Aorta (tissue), 5 donors: ENCODE measurements at regions not wholly inside any gene's neighbourhood (a gene's known extent, or its start where the extent isn't known, plus 50 kb on each side); places are given as distances from the start of the nearest gene placed in this dataset.

Experiments
- ATAC-seq: fragments of 200-7000 bp; cut with Tn5 transposase; one replicate; pipeline ENCODE4 v1.9.1; 2022; ENCODE audit warnings: moderate library complexity; ENCODE audit not compliant: low FRiP score
- DNase-seq, 2 donors: peaks; one replicate each; pipeline ENCODE4 v3.0.0-alpha.2; 2020
- H3K27ac ChIP-seq, 2 donors: one replicate each; pipeline ENCODE4 v1.5.1; 2013; ENCODE audit warnings: low read length in 2 of 2, mild to moderate bottlenecking in 2 of 2, moderate library complexity in 2 of 2, control low read depth in 1 of 2, inconsistent platforms in 1 of 2, low read depth in 1 of 2
- H3K27me3 ChIP-seq, 2 donors: one replicate each; pipeline ENCODE4 v1.6.1; 2013; ENCODE audit warnings: control low read depth in 1 of 2, low read length in 1 of 2, mild to moderate bottlenecking in 1 of 2, moderate library complexity in 1 of 2; ENCODE audit not compliant: insufficient read depth in 2 of 2, control insufficient read depth in 1 of 2
- H3K36me3 ChIP-seq, 2 donors: one replicate each; pipeline ENCODE4 v1.6.1; 2013; ENCODE audit warnings: control low read depth in 1 of 2, low read length in 1 of 2, mild to moderate bottlenecking in 1 of 2; ENCODE audit not compliant: insufficient read depth in 2 of 2, control insufficient read depth in 1 of 2
- H3K4me1 ChIP-seq, 2 donors: one replicate each; pipeline ENCODE4 v1.6.1; 2013; ENCODE audit warnings: low read length in 2 of 2, control low read depth in 1 of 2, mild to moderate bottlenecking in 1 of 2, moderate library complexity in 1 of 2; ENCODE audit not compliant: insufficient read depth in 2 of 2, control insufficient read depth in 1 of 2
- H3K4me3 ChIP-seq, 2 donors: one replicate each; pipeline ENCODE4 v1.5.1; 2013; ENCODE audit warnings: low read length in 2 of 2, control low read depth in 1 of 2, mild to moderate bottlenecking in 1 of 2
- H3K9me3 ChIP-seq: one replicate; pipeline ENCODE4 v1.6.1; 2013; ENCODE audit warnings: mild to moderate bottlenecking, low read length; ENCODE audit not compliant: control insufficient read depth
- WGBS, 2 donors: extraction: QIAGEN DNeasy Blood & Tissue Kit; methylation state at CpG; one replicate each; pipeline ENCODE4 v1.1.7; 2013; 5-methylcytosine and 5-hydroxymethylcytosine counted together
- intact Hi-C, 2 donors: fragments of 100-400 bp; cut with DNase I; formaldehyde crosslinking; loops; one replicate each; pipeline versions ENCODE4 v1.14.2 to v1.15.0; 2022
- donor health status: healthy with polysubstance abuse.
- donor health status: Bipolar disorder and iron deficiency.
- donor health status: DM: no; HTN: no; CAD: no.
- donor health status: DM: no; HTN: no; CAD: no.
- donor health status: DM: yes; HTN: yes; CAD: no.

DNA sequence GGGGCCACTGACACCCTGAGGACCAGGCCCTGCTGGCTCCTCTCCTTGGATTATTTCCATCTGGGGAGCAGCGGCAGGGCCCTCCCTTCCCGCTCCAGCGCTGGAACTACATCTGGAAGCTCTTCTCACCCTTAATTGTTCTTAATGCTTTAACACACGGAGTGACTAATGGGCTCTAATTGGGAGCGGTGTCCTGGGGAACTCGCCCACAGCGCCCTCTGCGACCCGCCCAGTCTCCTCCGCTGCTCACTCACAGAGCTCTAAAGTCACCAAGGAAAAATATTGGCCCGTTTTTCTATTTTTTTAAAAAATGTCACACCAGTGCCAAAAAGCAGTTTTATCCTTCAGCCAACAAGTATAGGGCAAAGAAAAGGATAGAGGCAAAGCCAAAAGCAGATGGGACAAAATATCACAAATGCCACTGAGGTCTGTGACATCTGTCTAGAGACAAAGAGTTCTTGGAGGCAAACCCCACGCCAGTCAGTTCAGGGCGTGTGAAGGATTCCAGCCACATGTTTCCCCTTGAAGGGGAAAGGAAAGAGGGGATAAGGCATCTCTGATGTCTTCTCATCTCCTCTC lies 134.7 kb downstream of the RBFOX3 start:
- H3K27ac ChIP-seq, result no peak overlapping the region
- ATAC-seq (no peak), DNase-seq (no peak)
- H3K27me3 ChIP-seq, result no peaks in the 10 kb centered on the region
- intact Hi-C loops, result no loop called here
- H3K4me1 ChIP-seq, result no peaks in the 10 kb centered on the region
- H3K36me3 ChIP-seq, result no peaks in the 10 kb centered on the region
- H3K9me3 ChIP-seq, result no peaks in the 10 kb centered on the region
- 8 to 12% methylated on average over 13 of the region's 13 CpGs for WGBS, 2 donors
- H3K4me3 ChIP-seq, result no peak overlapping the region

DNA sequence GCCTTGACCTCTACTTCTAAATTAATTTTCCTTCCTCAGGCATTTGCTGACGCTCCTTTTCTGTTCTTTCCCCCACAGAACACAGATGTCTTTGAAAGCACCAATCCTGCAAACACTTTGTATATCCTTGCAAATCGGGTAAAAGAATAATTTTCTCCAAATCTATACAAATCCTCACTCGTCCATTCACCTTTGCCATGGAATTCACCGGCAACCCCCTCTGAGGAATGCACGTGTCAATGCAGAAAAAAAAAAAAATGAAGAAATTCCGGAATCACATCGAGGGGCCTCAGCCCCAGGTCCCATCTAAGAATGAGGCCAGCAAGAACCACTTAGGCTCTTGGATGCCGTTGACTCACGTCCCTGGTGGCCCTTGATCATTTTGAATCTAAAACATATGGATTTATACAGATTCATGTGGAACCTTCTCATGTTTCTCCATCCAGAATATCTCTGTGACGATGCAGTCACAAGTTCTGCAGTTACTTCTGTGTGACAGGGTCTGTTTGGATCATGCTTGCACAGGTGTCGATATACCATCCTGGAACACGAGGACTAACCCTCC lies 136.9 kb downstream of the RBFOX3 start:
- Histone ChIP-seq H3K4me3 (no peak overlapping the region), H3K27ac (no peak overlapping the region), H3K36me3 (no peaks in the 10 kb centered on the region), H3K27me3 (no peaks in the 10 kb centered on the region), H3K4me1 (no peaks in the 10 kb centered on the region), H3K9me3 (no peaks in the 10 kb centered on the region)
- 48 to 58% methylated on average over 12 of the region's 12 CpGs for WGBS, 2 donors
- ATAC-seq, result no peak
- no peak for DNase-seq
- intact Hi-C loops, result no loop called here

DNA sequence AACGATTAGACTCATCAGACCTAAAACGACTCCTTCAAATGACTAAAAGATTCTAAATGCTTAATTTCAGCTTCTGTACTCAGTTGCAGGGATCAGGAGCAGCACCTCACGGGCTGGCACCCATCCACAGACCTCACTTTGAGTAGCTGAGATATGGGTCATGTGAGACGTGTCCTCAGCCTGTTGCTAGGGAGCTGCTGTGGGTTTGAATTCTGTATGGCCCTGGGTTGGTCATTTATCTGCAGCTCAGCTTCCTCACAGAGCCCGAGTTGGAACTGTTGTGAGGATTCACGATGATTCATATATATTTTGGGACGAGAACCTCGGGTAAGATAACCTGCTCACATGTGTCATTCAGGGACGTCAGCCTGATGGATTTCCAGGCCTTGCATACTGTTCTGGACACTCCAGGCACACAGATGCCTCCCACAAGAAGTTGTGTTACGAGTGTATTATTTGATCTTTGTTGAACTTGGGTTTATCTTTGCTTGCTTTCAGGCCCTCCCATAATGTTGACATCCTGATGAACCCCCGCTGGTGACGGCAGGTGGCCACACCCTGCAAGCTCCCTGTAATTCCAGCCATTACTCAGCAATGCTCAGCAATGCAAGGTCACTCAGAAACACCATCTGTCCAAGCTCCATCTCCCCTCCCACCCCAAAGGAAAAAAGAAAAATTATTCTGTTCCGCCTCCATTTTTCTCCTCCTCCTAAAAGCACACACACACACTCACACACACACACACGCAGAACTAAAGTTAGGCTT lies 137.6 kb downstream of the RBFOX3 start:
- 54 to 55% methylated on average over 14 of the region's 14 CpGs for WGBS, 2 donors
- Histone ChIP-seq H3K27ac (no peak overlapping the region), H3K9me3 (no peaks in the 10 kb centered on the region), H3K4me1 (no peaks in the 10 kb centered on the region), H3K4me3 (no peak overlapping the region), H3K27me3 (no peaks in the 10 kb centered on the region), H3K36me3 (no peaks in the 10 kb centered on the region)
- ATAC-seq (no peak), DNase-seq (no peak)
- intact Hi-C loops, result no loop called here

DNA sequence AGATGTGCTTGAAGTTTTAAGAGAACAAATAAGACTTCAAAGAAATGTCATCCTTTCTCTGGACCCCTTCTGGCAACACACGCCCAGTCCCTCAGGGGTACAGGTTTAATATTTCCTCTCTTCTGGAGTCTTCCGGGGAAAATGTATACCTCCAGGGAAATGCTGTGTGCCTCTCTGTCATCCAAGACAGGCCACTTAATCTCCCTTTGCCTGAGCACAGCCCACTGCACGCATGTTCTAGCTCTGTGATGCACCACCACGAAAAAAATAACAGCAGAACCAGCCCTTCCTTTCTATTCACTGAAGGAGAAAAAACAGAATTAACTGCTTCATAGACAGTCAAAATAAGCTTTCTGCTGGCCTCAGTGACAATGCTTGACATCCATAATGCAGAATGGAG lies 140.1 kb downstream of the RBFOX3 start:
- no peak overlapping the region for H3K4me3 ChIP-seq
- no peaks in the 10 kb centered on the region for H3K36me3 ChIP-seq
- DNase-seq (no peak), ATAC-seq (no peak)
- WGBS, 2 donors, result 24 to 32% methylated on average over 4 of the region's 4 CpGs
- no peaks in the 10 kb centered on the region for H3K9me3 ChIP-seq
- intact Hi-C loops, result no loop called here
- H3K27ac ChIP-seq, result no peak overlapping the region
- no peaks in the 10 kb centered on the region for H3K4me1 ChIP-seq
- no peaks in the 10 kb centered on the region for H3K27me3 ChIP-seq

DNA sequence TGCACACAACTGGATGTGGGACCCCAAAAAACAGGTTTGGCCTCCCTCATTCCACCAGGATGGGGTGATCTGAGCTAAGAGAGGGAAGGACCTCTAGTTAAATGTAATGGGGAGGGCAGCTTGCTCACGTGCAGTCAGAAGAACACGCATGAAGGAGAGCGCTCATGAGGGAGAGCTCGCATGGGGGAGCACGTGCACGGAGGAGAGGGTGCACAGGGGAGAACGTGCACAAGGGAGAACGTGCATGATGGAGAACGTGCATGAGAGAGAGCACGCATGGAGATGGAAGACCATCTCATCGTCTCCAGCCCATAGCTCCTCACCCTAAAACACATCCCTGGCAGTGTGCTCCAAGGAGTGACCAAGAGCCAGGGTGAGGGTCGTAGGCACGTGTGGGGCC lies 141.2 kb downstream of the RBFOX3 start:
- ATAC-seq (no peak), DNase-seq (no peak)
- Histone ChIP-seq H3K27me3 (no peaks in the 10 kb centered on the region), H3K9me3 (no peaks in the 10 kb centered on the region), H3K27ac (no peak overlapping the region), H3K4me1 (no peaks in the 10 kb centered on the region), H3K36me3 (no peaks in the 10 kb centered on the region), H3K4me3 (no peak overlapping the region)
- intact Hi-C loops, result no loop called here
- WGBS, 2 donors, result 88 to 89% methylated on average over 13 of the region's 13 CpGs

DNA sequence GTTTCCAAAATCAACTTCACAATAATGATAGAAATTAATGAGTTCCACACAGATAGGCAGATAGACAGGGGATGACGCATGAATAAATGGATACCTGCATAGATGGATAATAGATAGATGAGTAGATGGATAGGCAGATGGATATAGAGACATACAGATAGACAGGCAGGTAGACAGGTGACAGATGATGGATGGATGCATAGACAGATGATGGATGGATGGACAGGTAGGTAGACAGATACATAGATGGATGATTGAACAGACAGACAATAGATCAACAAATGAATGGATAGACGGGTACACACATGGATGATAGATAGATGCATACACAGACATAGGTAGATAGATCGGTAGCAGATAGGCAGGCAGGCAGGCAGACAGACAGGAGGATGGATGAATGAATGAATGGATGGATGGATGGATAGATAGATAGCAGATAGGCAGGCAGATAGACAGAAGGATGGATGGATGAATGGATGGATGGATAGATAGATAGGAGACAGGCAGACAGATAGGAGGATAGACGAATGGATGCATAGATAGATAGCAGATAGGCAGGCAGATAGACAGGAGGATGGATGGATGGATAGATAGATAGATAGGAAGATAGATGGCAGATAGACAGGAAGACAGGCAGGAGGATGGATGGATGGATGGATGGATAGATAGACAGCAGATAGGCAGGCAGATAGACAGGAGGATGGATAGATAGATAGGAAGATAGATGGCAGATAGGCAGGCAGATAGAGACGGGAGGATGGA lies 142.5 kb downstream of the RBFOX3 start:
- Histone ChIP-seq H3K36me3 (no peaks in the 10 kb centered on the region), H3K27me3 (no peaks in the 10 kb centered on the region), H3K9me3 (no peaks in the 10 kb centered on the region), H3K4me3 (no peak overlapping the region), H3K27ac (no peak overlapping the region), H3K4me1 (no peaks in the 10 kb centered on the region)
- ATAC-seq (no peak), DNase-seq (no peak)
- WGBS, 2 donors, result 84 to 85% methylated on average over 5 of the region's 5 CpGs
- intact Hi-C loops, result no loop called here

DNA sequence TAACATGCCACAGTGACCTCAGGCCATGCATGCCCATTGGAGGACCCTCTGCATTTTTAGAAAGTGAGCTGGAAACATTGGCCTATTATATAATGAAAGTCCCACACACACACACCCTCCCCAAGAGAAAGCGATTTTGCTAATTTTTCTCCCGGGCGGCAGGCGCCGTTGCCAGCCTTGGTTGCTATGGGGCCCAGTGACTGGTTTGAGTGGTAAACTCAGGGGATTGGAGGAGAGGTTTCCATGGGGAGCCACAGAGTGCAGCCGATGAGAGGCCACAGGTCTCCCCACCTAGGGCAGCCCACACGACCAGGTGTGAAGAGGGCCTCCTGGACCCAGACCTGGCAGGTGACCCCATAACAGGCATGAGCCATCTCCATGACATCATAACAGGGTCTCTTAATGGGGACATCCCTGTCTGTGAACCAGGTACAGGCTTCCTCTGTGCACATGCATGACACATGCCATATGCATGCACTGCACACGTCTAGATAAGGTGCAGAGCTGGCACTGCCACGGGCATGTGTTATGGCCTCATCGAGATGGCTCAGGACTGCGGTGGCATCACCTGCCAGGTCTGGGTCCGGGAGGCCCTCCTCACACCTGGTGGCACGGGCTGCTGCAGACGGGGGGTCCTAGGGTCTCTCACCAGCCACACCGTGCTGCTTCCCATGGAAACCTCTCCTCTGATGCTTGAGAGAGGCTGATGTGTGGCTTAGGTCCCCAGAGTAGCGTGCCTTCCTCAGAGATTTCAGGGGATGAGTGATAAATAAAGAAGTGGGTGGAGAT lies 144.1 kb downstream of the RBFOX3 start:
- H3K9me3 ChIP-seq, result no peaks in the 10 kb centered on the region
- no peaks in the 10 kb centered on the region for H3K27me3 ChIP-seq
- intact Hi-C loops, result no loop called here
- no peaks in the 10 kb centered on the region for H3K4me1 ChIP-seq
- 80 to 83% methylated on average over 16 of the region's 16 CpGs for WGBS, 2 donors
- ATAC-seq (no peak), DNase-seq (no peak)
- H3K4me3 ChIP-seq, result no peak overlapping the region
- H3K27ac ChIP-seq, result no peak overlapping the region
- H3K36me3 ChIP-seq, result no peaks in the 10 kb centered on the region

DNA sequence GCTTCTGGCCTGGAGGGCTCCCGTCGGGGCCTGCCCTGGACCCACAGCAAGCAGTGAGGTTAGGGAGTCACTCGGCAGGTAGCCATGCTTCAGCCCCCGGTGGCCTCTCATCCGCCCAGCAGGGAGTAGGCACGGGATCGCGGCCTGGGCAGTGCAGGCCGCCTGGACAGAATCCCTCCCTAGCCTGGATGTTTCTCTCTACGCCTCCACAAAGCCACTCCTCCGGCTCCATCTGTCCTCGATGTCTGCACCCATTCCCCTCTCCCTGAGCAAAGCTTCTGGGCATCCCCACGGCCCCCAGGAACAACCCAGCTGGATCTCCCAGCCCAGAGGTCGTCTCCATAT lies 145.2 kb downstream of the RBFOX3 start:
- no peak overlapping the region for H3K4me3 ChIP-seq
- intact Hi-C loops, result no loop called here
- no peaks in the 10 kb centered on the region for H3K9me3 ChIP-seq
- DNase-seq (no peak), ATAC-seq (no peak)
- WGBS, 2 donors, result 56 to 61% methylated on average over 14 of the region's 14 CpGs
- H3K4me1 ChIP-seq, result no peaks in the 10 kb centered on the region
- H3K27ac ChIP-seq, result no peak overlapping the region
- no peaks in the 10 kb centered on the region for H3K27me3 ChIP-seq
- no peaks in the 10 kb centered on the region for H3K36me3 ChIP-seq
